Astrocyte (in vitro differentiated cells and primary cell): ENCODE measurements at regions not wholly inside any gene's neighbourhood (a gene's known extent, or its start where the extent isn't known, plus 50 kb on each side); places are given as distances from the start of the nearest gene placed in this dataset.

Source experiments
- CTCF ChIP-seq: IDR thresholded peaks from 2 replicates; pipeline ENCODE4 v1.5.1; 2011; ENCODE audit warnings: low read depth, mild to moderate bottlenecking, inconsistent platforms, low read length, moderate library complexity; ENCODE audit not compliant: insufficient read depth
- EZH2 ChIP-seq: IDR thresholded peaks from 2 replicates; pipeline ENCODE4 v1.6.1; 2012; ENCODE audit warnings: mild to moderate bottlenecking, low read length, inconsistent platforms; ENCODE audit not compliant: insufficient read depth

DNA sequence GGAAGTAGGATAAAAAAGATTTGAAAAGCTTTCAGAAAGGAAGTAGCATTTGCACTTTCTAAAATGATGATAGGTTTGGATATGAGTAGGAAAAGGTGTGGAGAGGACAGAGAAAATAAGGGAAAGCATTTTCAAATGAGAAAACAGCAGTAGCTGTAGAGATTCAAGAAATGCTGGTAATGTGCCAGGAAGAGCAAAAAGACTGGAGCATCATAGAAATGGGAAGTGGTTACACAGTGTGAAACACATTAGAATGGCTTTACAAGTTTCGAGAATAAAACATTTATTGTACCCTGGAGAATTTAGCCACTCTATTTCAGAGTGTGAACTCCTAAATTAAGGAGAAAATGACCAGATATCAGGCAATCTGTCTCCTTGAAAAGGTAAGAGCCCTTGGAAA, 108.3 kb upstream of the CHL1 start:
- TF ChIP-seq CTCF = no peak
- no peak for TF ChIP-seq EZH2
